Lung microvascular endothelial cell (primary cell): ENCODE measurements at regions not wholly inside any gene's neighbourhood (a gene's known extent, or its start where the extent isn't known, plus 50 kb on each side); places are given as distances from the start of the nearest gene placed in this dataset.

ENCODE experiments used
- DNase-seq, 2 donors: peaks; one replicate each; pipeline versions ENCODE4 v3.0.0 to v3.0.0-alpha.2; 2010; ENCODE audit warnings: low read depth in 2 of 2

GRCh38 chr7:91323626-91324158, 59.5 kb downstream of the FZD1 start:
- no peak for DNase-seq

GRCh38 chr7:91324663-91325062, 60.4 kb downstream of the FZD1 start:
- no peak for DNase-seq

- no peak for DNase-seq
Measured at GRCh38 chr7:91325726-91326125, 61.5 kb downstream of the FZD1 start.

- DNase-seq, result peak; percentile 42 to 65
Measured at GRCh38 chr7:91326516-91327199, 62.4 kb downstream of the FZD1 start.

GRCh38 chr7:91327346-91327745, 63.1 kb downstream of the FZD1 start:
- DNase-seq, result no peak

- no peak for DNase-seq
Measured at GRCh38 chr7:91329571-91329970, 65.3 kb downstream of the FZD1 start.

- no peak for DNase-seq
Measured at GRCh38 chr7:91330191-91330808, 66.1 kb downstream of the FZD1 start.

GRCh38 chr7:91330866-91331265, 66.6 kb downstream of the FZD1 start:
- DNase-seq, result no peak

GRCh38 chr7:91336106-91336505, 71.9 kb downstream of the FZD1 start:
- DNase-seq, result no peak

- DNase-seq, result no peak
Measured at GRCh38 chr7:91338226-91339020, 74.2 kb downstream of the FZD1 start.

- DNase-seq, result no peak
Measured at GRCh38 chr7:91342346-91342745, 78.1 kb downstream of the FZD1 start.

- no peak for DNase-seq
Measured at GRCh38 chr7:91343420-91343960, 79.3 kb downstream of the FZD1 start.

GRCh38 chr7:91343996-91344629, 79.9 kb downstream of the FZD1 start:
- DNase-seq, result no peak

- no peak for DNase-seq
Measured at GRCh38 chr7:91344911-91345310, 80.7 kb downstream of the FZD1 start.

GRCh38 chr7:91345449-91345848, 81.2 kb downstream of the FZD1 start:
- no peak for DNase-seq

GRCh38 chr7:91346426-91346825, 82.2 kb downstream of the FZD1 start:
- no peak for DNase-seq

GRCh38 chr7:91347290-91347689, 83.1 kb downstream of the FZD1 start:
- peak in 1 of 2 donors; percentile 93 for DNase-seq

- DNase-seq, result peak; percentile 13 to 92
Measured at GRCh38 chr7:91348711-91349110, 84.5 kb downstream of the FZD1 start.

- DNase-seq, result peak; percentile 17 to 83
Measured at GRCh38 chr7:91351374-91351773, 87.1 kb downstream of the FZD1 start.

GRCh38 chr7:91352091-91352490, 87.9 kb downstream of the FZD1 start:
- DNase-seq, result no peak

- no peak for DNase-seq
Measured at GRCh38 chr7:91353848-91354247, 89.6 kb downstream of the FZD1 start.
